SH-SY5Y (cell line): ENCODE measurements at regions not wholly inside any gene's neighbourhood (a gene's known extent, or its start where the extent isn't known, plus 50 kb on each side); places are given as distances from the start of the nearest gene placed in this dataset.

Experiments
- GATA2 ChIP-seq: IDR thresholded peaks from 2 replicates; pipeline ENCODE4 v1.6.1; 2011; ENCODE audit warnings: mild to moderate bottlenecking, low read depth, low read length
- GATA3 ChIP-seq: IDR thresholded peaks from 2 replicates; pipeline ENCODE4 v1.6.1; 2011; ENCODE audit warnings: low read depth, mild to moderate bottlenecking, low read length, moderate library complexity

DNA sequence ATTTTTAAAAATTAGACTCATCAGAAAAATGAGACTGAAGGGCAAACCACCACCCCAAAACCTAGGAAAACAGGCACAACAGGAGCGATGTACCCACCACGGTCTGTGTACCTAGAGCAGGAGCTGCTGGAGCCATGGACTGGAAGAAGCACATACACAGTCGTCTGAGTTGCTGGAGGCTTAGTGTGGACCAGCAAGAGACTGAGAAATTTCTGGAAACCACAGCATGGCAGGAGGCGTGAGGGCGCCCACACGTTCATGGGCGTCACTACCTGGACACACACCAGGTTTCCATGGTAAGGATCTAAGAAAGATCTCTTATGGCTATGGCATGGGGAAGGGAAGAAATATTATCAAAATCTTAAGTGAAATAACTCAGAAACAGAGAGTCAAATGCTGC, 91.9 kb downstream of the MED10 start:
- TF ChIP-seq GATA2 (no peak), GATA3 (no peak)

GRCh38 chr5:6282352-6282751, 96.0 kb downstream of the MED10 start:
- TF ChIP-seq GATA2 (no peak), GATA3 (no peak)

- no peak for TF ChIP-seq GATA3
- no peak for TF ChIP-seq GATA2
Measured at GRCh38 chr5:6281818-6282217, 96.5 kb downstream of the MED10 start.

GRCh38 chr5:6280425-6281100, 97.8 kb downstream of the MED10 start:
- TF ChIP-seq GATA2: no peak
- no peak for TF ChIP-seq GATA3

DNA sequence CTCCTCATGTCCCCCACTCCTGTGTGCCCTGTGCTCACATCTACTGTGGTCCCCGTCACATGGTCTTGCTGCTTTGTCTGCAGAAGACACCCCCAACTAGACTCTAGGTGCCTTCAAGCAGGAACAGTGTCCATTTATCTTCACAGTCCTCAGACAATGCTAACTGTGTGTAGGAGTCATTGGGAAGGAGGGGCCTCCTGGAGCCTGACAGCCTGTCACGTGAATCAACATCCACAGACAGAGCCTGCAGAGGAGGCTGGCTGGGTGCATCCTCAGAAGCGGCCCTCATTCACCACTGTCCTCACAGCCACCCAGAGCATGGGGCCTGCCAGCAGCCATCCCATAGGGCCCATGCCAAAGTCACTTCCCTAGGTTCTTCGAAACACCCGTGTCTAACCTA, 98.7 kb downstream of the MED10 start:
- TF ChIP-seq GATA3 (no peak), GATA2 (no peak)

DNA sequence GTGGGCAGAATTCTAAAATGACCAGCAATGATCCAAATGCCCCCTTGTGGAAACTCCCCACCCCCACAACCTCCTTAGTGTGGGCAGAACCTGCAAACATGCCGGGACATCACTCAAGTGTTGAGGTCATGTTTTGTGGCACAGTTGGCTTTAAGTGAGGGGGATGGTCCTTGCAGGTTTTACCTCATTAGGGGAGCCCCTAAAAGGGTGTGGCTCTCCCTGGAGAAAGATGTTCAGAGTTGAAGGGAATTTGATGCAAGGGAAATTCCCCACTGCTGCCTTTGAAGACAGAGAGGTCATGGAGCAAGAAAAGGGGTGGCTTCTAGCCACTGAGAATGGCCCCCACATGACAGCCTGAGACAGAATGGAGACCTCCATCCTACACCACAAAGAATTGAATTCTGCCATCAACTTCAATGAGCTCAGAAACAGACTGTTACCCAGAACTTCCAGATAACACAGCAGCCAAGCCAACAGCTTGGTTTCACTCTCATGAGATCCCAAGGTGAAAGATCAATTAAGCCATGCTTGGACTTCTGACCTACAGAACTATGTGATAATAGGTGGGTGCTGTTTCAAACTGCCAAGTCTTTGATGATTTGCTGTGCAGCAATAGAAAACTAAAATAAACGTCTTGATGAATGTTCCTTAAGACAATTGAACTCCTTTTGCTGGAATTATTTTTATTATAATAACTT, 103.4 kb downstream of the MED10 start:
- TF ChIP-seq GATA3: no peak
- TF ChIP-seq GATA2: no peak

GRCh38 chr5:6273749-6274148, 104.6 kb downstream of the MED10 start:
- no peak for TF ChIP-seq GATA2
- no peak for TF ChIP-seq GATA3

DNA sequence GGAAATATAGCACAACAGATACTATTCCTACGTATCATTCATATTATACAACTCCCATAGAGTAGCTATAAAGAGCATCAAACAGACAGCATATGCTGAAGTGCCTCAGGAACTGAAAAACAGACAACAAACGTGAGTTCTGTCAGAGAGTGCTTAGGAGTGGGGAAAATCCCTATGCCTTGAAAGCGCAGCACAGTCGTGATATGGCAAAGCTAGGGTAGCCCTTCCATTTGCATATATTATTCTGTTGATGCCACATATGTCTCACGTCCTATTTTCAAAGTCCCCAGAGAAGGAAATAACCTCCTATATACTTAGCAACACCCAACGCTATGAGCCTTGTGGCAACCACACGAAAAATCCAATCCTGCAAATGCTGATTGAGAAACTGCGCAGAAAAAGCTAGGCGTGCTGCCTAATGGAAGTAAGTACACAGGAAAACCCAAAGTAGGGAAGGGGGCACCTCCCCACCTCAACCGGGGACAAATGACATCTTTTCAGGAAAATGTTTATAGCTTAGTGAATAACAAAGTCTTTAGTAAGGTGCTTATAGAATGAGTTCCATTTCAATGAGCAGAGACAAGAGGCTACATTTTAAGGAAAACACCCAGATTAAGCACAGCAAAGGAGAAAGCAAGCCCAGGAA, 105.1 kb downstream of the MED10 start:
- TF ChIP-seq GATA3: no peak
- TF ChIP-seq GATA2: no peak

GRCh38 chr5:6269925-6270324, 108.4 kb downstream of the MED10 start:
- TF ChIP-seq GATA3 (no peak), GATA2 (no peak)

DNA sequence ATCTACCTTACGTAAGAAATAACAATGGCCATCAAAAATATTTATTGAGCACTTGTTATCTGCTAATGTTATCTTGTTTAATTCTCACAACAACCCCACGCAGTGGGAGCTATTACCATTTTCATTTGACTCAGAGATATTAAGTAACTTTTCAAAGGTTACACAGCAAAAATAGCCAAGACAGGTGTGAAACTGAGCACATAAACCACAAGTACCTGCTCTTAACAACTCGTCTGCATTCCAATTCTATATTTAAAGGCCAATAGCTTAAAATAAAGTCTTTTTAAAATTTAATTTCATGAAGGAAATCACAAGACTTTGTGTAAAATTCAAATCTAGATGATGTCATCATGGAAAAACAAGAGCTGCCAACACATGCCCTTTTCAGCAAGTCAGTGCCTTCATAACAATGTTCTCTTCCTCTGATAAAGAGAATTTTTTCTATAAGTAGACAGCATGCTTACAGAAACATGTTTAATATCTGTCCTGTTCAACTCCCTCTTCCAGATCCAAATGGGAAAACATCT, 111.6 kb downstream of the MED10 start:
- TF ChIP-seq GATA3 (no peak), GATA2 (no peak)

GRCh38 chr5:6264394-6264793, 114.0 kb downstream of the MED10 start:
- TF ChIP-seq GATA2 (no peak), GATA3 (no peak)

- TF ChIP-seq GATA2: no peak
- no peak for TF ChIP-seq GATA3
Measured at GRCh38 chr5:6262651-6263363, 115.5 kb downstream of the MED10 start.

- no peak for TF ChIP-seq GATA3
- no peak for TF ChIP-seq GATA2
Measured at GRCh38 chr5:6261668-6262067, 116.7 kb downstream of the MED10 start.

- TF ChIP-seq GATA3: no peak
- TF ChIP-seq GATA2: no peak
Measured at GRCh38 chr5:6261256-6261655, 117.1 kb downstream of the MED10 start.

GRCh38 chr5:6260846-6261245, 117.5 kb downstream of the MED10 start:
- TF ChIP-seq GATA3 (no peak), GATA2 (no peak)
